Inflammatory macrophage treated with lipopolysaccharide for 1 hour (primary cell): ENCODE measurements at regions not wholly inside any gene's neighbourhood (a gene's known extent, or its start where the extent isn't known, plus 50 kb on each side); places are given as distances from the start of the nearest gene placed in this dataset.
"Not testable (repeated sequence)": the region's sequence is repeated elsewhere in the genome, so short reads cannot be mapped to it uniquely, and the experiment has no call there.

Experiments used
- DNase-seq, 2 donors: peaks; one replicate each; pipeline ENCODE4 v3.0.0-alpha.2; 2020 to 2022

- DNase-seq = no peak
Measured at GRCh38 chr4:138611017-138611416, 368.9 kb upstream of the SLC7A11 start.

GRCh38 chr4:138609943-138610350 is 367.8 kb upstream of the SLC7A11 start:
- DNase-seq = no peak

- no peak for DNase-seq
Measured at GRCh38 chr4:138604556-138604955, 362.4 kb upstream of the SLC7A11 start.

GRCh38 chr4:138602664-138603063 is 360.5 kb upstream of the SLC7A11 start:
- DNase-seq = no peak

GRCh38 chr4:138599965-138600364 is 357.8 kb upstream of the SLC7A11 start:
- no peak for DNase-seq

GRCh38 chr4:138598226-138598625 is 356.1 kb upstream of the SLC7A11 start:
- DNase-seq = no peak

GRCh38 chr4:138596896-138597295 is 354.7 kb upstream of the SLC7A11 start:
- no peak for DNase-seq

GRCh38 chr4:138595731-138596460 is 353.7 kb upstream of the SLC7A11 start:
- DNase-seq = no peak

- DNase-seq = no peak
Measured at GRCh38 chr4:138595171-138595570, 353.0 kb upstream of the SLC7A11 start.

GRCh38 chr4:138592796-138593195 is 350.6 kb upstream of the SLC7A11 start:
- DNase-seq = no peak

GRCh38 chr4:138591808-138592207 is 349.7 kb upstream of the SLC7A11 start:
- DNase-seq = no peak

- DNase-seq = no peak
Measured at GRCh38 chr4:138588501-138588900, 346.4 kb upstream of the SLC7A11 start.

GRCh38 chr4:138579146-138579545 is 337.0 kb upstream of the SLC7A11 start:
- DNase-seq = no peak

- not testable (repeated sequence) for DNase-seq
Measured at GRCh38 chr4:138577826-138578225, 335.7 kb upstream of the SLC7A11 start.

GRCh38 chr4:138577145-138577544 is 335.0 kb upstream of the SLC7A11 start:
- no peak for DNase-seq

GRCh38 chr4:138576684-138577083 is 334.5 kb upstream of the SLC7A11 start:
- peak; percentile 8 to 24 for DNase-seq

GRCh38 chr4:138573246-138573645 is 331.1 kb upstream of the SLC7A11 start:
- DNase-seq = no peak

GRCh38 chr4:138572007-138572406 is 329.9 kb upstream of the SLC7A11 start:
- DNase-seq = no peak

- DNase-seq = no peak
Measured at GRCh38 chr4:138567696-138568095, 325.5 kb upstream of the SLC7A11 start.

- no peak for DNase-seq
Measured at GRCh38 chr4:138565576-138565975, 323.4 kb upstream of the SLC7A11 start.

- DNase-seq = peak; percentile 2 to 11
Measured at GRCh38 chr4:138562544-138562991, 320.4 kb upstream of the SLC7A11 start.

- DNase-seq = no peak
Measured at GRCh38 chr4:138561906-138562305, 319.8 kb upstream of the SLC7A11 start.

GRCh38 chr4:138561276-138561880 is 319.2 kb upstream of the SLC7A11 start:
- no peak for DNase-seq

GRCh38 chr4:138560448-138560847 is 318.3 kb upstream of the SLC7A11 start:
- no peak for DNase-seq

GRCh38 chr4:138558886-138559285 is 316.7 kb upstream of the SLC7A11 start:
- DNase-seq = no peak
